PC-9 (cell line): ENCODE measurements at regions not wholly inside any gene's neighbourhood (a gene's known extent, or its start where the extent isn't known, plus 50 kb on each side); places are given as distances from the start of the nearest gene placed in this dataset.

Experiments
- BruUV-seq: library from RNA; stranded (reverse); fragments of 400-500 nt; replicated peaks from 2 replicates; lab custom pipeline; 2021; lab: Mats Ljungman, UMichigan
- CTCF ChIA-PET: fragments of 300-600 bp; sonication (Branson Sonifier 250); formaldehyde crosslinking; loops from one replicate; lab custom pipeline; 2022; ENCODE audit warnings: antibody characterized with exemption; lab: Charles Lee
- POLR2A ChIA-PET: fragments of 300-600 bp; sonication (Branson Sonifier 250); formaldehyde crosslinking; loops from one replicate; lab custom pipeline; 2022; ENCODE audit warnings: antibody characterized with exemption; ENCODE audit not compliant: unreplicated experiment; lab: Charles Lee
- DNase-seq, 2 experiments: peaks; one replicate each; pipeline versions ENCODE4 v3.0.0 to v3.0.0-alpha.2; 2015 to 2022; ENCODE audit warnings: mixed read lengths in 1 of 2
- H2AFZ ChIP-seq: fragments of 200-600 bp; sonication (generic); 2 replicates; pipeline ENCODE4 v1.8.1; 2017; ENCODE audit warnings: antibody characterized with exemption
- H3F3A ChIP-seq: fragments of 200-600 bp; sonication (generic); 2 replicates; pipeline ENCODE4 v1.8.1; 2017; ENCODE audit warnings: antibody characterized with exemption, mild to moderate bottlenecking, low read depth; ENCODE audit not compliant: insufficient read depth
- H3K27ac ChIP-seq: fragments of 200-600 bp; sonication (generic); 2 replicates; pipeline ENCODE4 v1.6.1; 2016; ENCODE audit warnings: mixed run types
- H3K27me3 ChIP-seq: fragments of 200-600 bp; sonication (generic); 2 replicates; pipeline ENCODE4 v1.6.1; 2016; ENCODE audit warnings: low read depth, mixed run types; ENCODE audit not compliant: insufficient read depth
- H3K36me3 ChIP-seq: fragments of 200-600 bp; sonication (generic); 2 replicates; pipeline ENCODE4 v1.6.1; 2016; ENCODE audit warnings: low read depth, mixed run types
- H3K4me1 ChIP-seq: fragments of 200-600 bp; sonication (generic); replicated peaks from 2 replicates; pipeline ENCODE4 v1.6.1; 2016; ENCODE audit warnings: mixed run types; ENCODE audit not compliant: insufficient read depth
- H3K4me2 ChIP-seq: fragments of 200-600 bp; sonication (generic); 2 replicates; pipeline ENCODE4 v1.6.1; 2017; ENCODE audit warnings: mixed run types
- H3K4me3 ChIP-seq: fragments of 200-600 bp; sonication (generic); 2 replicates; pipeline ENCODE4 v1.6.1; 2016; ENCODE audit warnings: mixed run types
- H3K79me2 ChIP-seq: fragments of 200-600 bp; sonication (generic); 2 replicates; pipeline ENCODE4 v1.6.1; 2017; ENCODE audit warnings: low read depth, mixed run types
- H3K9me2 ChIP-seq: fragments of 200-600 bp; sonication (generic); 2 replicates; pipeline ENCODE4 v1.8.1; 2017; ENCODE audit warnings: mild to moderate bottlenecking; ENCODE audit not compliant: insufficient read depth
- H3K9me3 ChIP-seq: fragments of 200-600 bp; sonication (generic); 2 replicates; pipeline ENCODE4 v1.8.1; 2016; ENCODE audit warnings: low read depth; ENCODE audit not compliant: insufficient read depth
- H4K20me1 ChIP-seq: fragments of 200-600 bp; sonication (generic); 2 replicates; pipeline ENCODE4 v1.8.1; 2017; ENCODE audit not compliant: insufficient read depth
- EZH2 ChIP-seq: fragments of 200-600 bp; sonication (generic); IDR thresholded peaks from 2 replicates; pipeline ENCODE4 v1.8.0; 2017; ENCODE audit warnings: antibody characterized with exemption, low read depth
- intact Hi-C: fragments of 100-400 bp; cut with micrococcal nuclease; formaldehyde crosslinking; loops from one replicate; pipeline ENCODE4 v1.10.0; 2022; ENCODE audit not compliant: unreplicated experiment
- TF ChIP-seq, protein P1 (sequence below): fragments of 200-600 bp; sonication (generic); conservative IDR thresholded peaks from 2 replicates; pipeline ENCODE4 v1.6.1; 2017; ENCODE audit warnings: mixed run types, antibody characterized with exemption, mild to moderate bottlenecking, moderate library complexity

DNA sequence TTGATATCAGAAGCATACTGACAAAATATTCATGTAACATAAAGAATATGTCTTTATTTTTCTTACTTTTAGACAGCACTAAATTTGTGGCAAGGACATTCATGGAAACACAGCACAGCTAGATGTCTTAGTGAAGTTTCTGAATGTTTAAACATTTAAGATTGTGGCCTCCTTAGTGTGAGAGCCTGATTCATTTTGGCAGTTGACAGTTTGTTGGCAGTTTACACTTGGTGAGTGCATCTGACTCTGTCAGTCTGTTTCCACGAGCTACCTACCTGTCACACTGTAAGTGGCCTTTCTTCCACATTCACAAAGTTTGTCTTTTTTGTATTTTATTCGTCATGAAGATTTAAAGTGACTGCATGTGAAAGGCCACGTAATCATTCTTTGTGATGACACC lies 436.8 kb downstream of the TUSC1 start:
- DNase-seq = no peak
- ChIA-PET CTCF (no interaction called here), POLR2A (no interaction called here)
- Histone ChIP-seq H3K4me1 (no peaks in the 10 kb centered on the region), H3K36me3 (no peaks in the 10 kb centered on the region), H3K79me2 (no peaks in the 10 kb centered on the region), H2AFZ (no peak overlapping the region), H3K9me2 (no peaks in the 10 kb centered on the region), H3K27ac (no peak overlapping the region), H4K20me1 (no peaks in the 10 kb centered on the region), H3K4me3 (no peak overlapping the region), H3K9me3 (no peaks in the 10 kb centered on the region), H3K27me3 (no peaks in the 10 kb centered on the region), H3F3A (no peaks in the 10 kb centered on the region), H3K4me2 (no peak overlapping the region)
- intact Hi-C loops = no loop called here
- no TSS peak for BruUV-seq
- TF ChIP-seq, protein P1, sequence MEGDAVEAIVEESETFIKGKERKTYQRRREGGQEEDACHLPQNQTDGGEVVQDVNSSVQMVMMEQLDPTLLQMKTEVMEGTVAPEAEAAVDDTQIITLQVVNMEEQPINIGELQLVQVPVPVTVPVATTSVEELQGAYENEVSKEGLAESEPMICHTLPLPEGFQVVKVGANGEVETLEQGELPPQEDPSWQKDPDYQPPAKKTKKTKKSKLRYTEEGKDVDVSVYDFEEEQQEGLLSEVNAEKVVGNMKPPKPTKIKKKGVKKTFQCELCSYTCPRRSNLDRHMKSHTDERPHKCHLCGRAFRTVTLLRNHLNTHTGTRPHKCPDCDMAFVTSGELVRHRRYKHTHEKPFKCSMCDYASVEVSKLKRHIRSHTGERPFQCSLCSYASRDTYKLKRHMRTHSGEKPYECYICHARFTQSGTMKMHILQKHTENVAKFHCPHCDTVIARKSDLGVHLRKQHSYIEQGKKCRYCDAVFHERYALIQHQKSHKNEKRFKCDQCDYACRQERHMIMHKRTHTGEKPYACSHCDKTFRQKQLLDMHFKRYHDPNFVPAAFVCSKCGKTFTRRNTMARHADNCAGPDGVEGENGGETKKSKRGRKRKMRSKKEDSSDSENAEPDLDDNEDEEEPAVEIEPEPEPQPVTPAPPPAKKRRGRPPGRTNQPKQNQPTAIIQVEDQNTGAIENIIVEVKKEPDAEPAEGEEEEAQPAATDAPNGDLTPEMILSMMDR = no peak
- no peak for TF ChIP-seq EZH2

- TF ChIP-seq EZH2 = no peak
- TF ChIP-seq, protein P1 = no peak
- Histone ChIP-seq H3K27me3 (no peaks in the 10 kb centered on the region), H3K9me2 (no peaks in the 10 kb centered on the region), H3K4me3 (no peak overlapping the region), H2AFZ (no peak overlapping the region), H3K4me1 (no peaks in the 10 kb centered on the region), H3K79me2 (no peaks in the 10 kb centered on the region), H4K20me1 (no peaks in the 10 kb centered on the region), H3K4me2 (no peak overlapping the region), H3K36me3 (no peaks in the 10 kb centered on the region), H3F3A (no peaks in the 10 kb centered on the region), H3K27ac (no peak overlapping the region), H3K9me3 (no peaks in the 10 kb centered on the region)
- DNase-seq = no peak
- intact Hi-C loops = no loop called here
- CTCF ChIA-PET = no interaction called here
- BruUV-seq = no TSS peak
- POLR2A ChIA-PET = no interaction called here
Measured at GRCh38 chr9:25226901-25227686, 451.1 kb downstream of the TUSC1 start.

DNA sequence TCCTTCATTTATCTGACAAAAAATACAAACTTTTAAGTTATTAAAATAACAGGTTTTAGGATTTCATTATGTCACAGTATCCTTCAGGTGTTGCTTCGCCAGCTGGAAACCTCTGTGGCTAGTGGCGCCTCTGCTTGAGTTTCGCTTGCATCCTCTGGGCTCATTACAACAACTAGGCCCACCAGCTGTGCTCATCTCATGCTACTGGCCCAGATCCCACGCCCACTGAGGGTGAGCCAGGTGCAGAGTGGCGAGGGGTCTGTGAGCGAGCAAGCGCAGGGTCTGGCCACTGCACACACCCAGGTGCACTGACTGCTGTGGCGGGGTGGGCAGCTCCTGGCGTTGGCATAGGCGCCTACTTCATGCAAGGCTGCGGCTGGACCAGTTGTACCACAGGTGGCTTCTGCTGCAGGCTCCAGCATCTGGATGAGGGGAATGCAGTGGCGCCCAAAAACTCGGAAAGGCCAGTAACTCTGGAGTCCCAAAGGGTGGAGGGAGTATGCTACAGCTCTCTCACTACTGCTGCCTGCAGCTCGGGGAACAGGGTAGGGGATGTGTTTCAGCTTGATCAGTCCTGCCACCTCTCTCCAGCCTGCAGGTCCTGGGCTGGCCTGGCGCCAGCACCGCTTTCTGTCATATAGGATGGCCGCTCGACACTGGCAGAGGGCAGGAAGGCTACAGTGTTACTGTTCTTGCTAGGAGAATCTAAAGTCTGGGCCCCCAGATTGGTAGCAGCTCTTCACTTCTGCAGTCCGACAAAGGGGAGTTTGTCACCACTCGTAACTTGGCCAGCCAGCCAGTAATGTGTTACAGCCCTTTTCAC lies 452.1 kb downstream of the TUSC1 start:
- DNase-seq = no peak
- no peaks in the 10 kb centered on the region for H3K9me3 ChIP-seq
- CTCF ChIA-PET = no interaction called here
- H3K36me3 ChIP-seq = no peaks in the 10 kb centered on the region
- POLR2A ChIA-PET = no interaction called here
- BruUV-seq = no TSS peak
- H3K79me2 ChIP-seq = no peaks in the 10 kb centered on the region
- intact Hi-C loops = no loop called here
- no peaks in the 10 kb centered on the region for H4K20me1 ChIP-seq
- no peak overlapping the region for H3K27ac ChIP-seq
- H3K27me3 ChIP-seq = no peaks in the 10 kb centered on the region
- no peaks in the 10 kb centered on the region for H3K4me1 ChIP-seq
- no peaks in the 10 kb centered on the region for H3F3A ChIP-seq
- H2AFZ ChIP-seq = no peak overlapping the region
- H3K4me3 ChIP-seq = no peak overlapping the region
- no peak for TF ChIP-seq EZH2
- TF ChIP-seq, protein P1 = no peak
- H3K9me2 ChIP-seq = no peaks in the 10 kb centered on the region
- H3K4me2 ChIP-seq = no peak overlapping the region
